ENCODE measurements at regions not wholly inside any gene's neighbourhood (a gene's known extent, or its start where the extent isn't known, plus 50 kb on each side); places are given as distances from the start of the nearest gene placed in this dataset.

DNA sequence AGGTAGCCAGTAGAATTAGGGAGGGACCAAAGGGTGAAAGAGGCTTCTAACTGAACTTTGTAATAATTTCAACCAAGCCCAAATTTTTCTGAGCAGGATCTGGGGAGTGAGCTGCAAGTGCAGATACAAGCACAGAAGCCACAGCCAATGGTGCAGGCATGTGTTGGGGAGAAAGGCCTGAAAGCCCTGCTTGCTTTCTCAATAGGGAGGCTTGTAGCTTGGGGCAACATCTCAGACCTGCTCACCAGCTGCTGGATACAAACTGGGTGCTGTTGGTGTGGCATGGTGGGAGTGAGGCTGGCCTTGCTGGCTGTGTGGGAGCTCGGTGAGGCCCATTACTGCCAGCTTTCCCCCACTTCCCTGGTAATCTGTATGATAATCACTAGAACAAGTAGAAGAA, 688.5 kb upstream of the SEMA3D start:
- intact Hi-C loops (cut with micrococcal nuclease) = no loop called here
- Histone ChIP-seq H3K9me2 (ENCODE audit: insufficient read depth) (no peaks in the 10 kb centered on the region), H3K27me3 (ENCODE audit: insufficient read depth, low read length) (no peaks in the 10 kb centered on the region), H2AFZ (ENCODE audit: low read depth, low read length, poor library complexity, severe bottlenecking) (no peak overlapping the region), H3K4me2 (ENCODE audit: low read length) (no peak overlapping the region), H3K79me2 (ENCODE audit: insufficient read depth, low read length) (no peaks in the 10 kb centered on the region), H3K9ac (ENCODE audit: low read length) (no peak overlapping the region), H3K4me1 (ENCODE audit: control insufficient read depth in 1 of 2, insufficient read depth in 2 of 2, low read length in 2 of 2) (no peaks in the 10 kb centered on the region), H3K36me3 (ENCODE audit: control insufficient read depth in 1 of 2, insufficient read depth in 2 of 2, low read length in 2 of 2) (no peaks in the 10 kb centered on the region), H3K4me3 (replicated peaks in 1 of 2; ENCODE audit: low read depth in 1 of 2, low read length in 2 of 2) (no peak overlapping the region), H3K27ac (ENCODE audit: low read depth, low read length) (no peak overlapping the region), H4K20me1 (ENCODE audit: insufficient read depth) (no peaks in the 10 kb centered on the region), H3K9me3 (ENCODE audit: control insufficient read depth in 1 of 2, insufficient read depth in 1 of 2, low read depth in 1 of 2, low read length in 2 of 2) (no peaks in the 10 kb centered on the region)
- no TSS peak for BruUV-seq (replicated peaks)
- ChIA-PET POLR2A (no interaction called here), RAD21 (ENCODE audit: low non-redundant PET in 1 of 2, low total read pairs in 2 of 2, uncharacterized antibody in 2 of 2, unreplicated experiment in 2 of 2) (no interaction called here), CTCF (interaction anchor here (1.2 kb wide), 1 partner anchor 940 kb away, joined by 3 read pairs; no protein-coding TSS in a partner anchor)
- DNase-seq (ENCODE audit: low read depth, low spot score) = no peak
- ATAC-seq = no peak
- TF ChIP-seq YY1 (IDR thresholded peaks at IDR 0.05; ENCODE audit: extremely low read depth, insufficient replicate concordance, low read depth, low read length) (no peak), ZBTB33 (IDR thresholded peaks at IDR 0.05; ENCODE audit: extremely low read depth, insufficient replicate concordance, low read length) (no peak), POLR2A (IDR thresholded peaks at IDR 0.05; ENCODE audit: borderline replicate concordance, extremely low read depth, insufficient read depth, insufficient read length) (no peak)
- TF ChIP-seq, protein P1, sequence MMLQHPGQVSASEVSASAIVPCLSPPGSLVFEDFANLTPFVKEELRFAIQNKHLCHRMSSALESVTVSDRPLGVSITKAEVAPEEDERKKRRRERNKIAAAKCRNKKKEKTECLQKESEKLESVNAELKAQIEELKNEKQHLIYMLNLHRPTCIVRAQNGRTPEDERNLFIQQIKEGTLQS (IDR thresholded peaks at IDR 0.05) = no peak

DNA sequence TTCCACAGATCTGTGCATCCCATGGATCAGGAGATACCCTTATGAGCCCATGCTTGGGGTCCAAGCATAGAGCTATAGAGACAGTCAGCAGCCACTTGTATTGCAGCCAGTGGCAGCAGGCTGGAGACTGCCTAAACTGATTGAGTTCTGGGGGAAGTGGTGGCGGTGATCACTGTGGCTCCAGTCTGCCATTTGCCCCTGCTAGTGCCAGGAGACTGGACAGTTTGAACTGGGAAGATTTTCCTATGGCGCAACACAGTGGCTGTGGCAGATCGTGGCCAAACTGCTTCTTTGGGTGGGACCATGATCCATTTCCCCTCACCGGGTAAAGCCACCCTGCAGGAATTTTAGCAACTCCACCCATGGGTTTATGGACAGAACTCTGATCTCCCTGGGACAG, 679.7 kb upstream of the SEMA3D start:
- ATAC-seq (no peak), DNase-seq (ENCODE audit: low read depth, low spot score) (no peak)
- intact Hi-C loops (cut with micrococcal nuclease) = no loop called here
- no TSS peak for BruUV-seq (replicated peaks)
- Histone ChIP-seq H3K9me2 (ENCODE audit: insufficient read depth) (no peaks in the 10 kb centered on the region), H2AFZ (ENCODE audit: low read depth, low read length, poor library complexity, severe bottlenecking) (no peak overlapping the region), H3K4me1 (ENCODE audit: control insufficient read depth in 1 of 2, insufficient read depth in 2 of 2, low read length in 2 of 2) (no peaks in the 10 kb centered on the region), H3K79me2 (ENCODE audit: insufficient read depth, low read length) (no peaks in the 10 kb centered on the region), H3K9me3 (ENCODE audit: control insufficient read depth in 1 of 2, insufficient read depth in 1 of 2, low read depth in 1 of 2, low read length in 2 of 2) (no peaks in the 10 kb centered on the region), H3K4me3 (replicated peaks in 1 of 2; ENCODE audit: low read depth in 1 of 2, low read length in 2 of 2) (no peak overlapping the region), H3K9ac (ENCODE audit: low read length) (no peak overlapping the region), H4K20me1 (ENCODE audit: insufficient read depth) (no peaks in the 10 kb centered on the region), H3K27ac (ENCODE audit: low read depth, low read length) (no peak overlapping the region), H3K36me3 (ENCODE audit: control insufficient read depth in 1 of 2, insufficient read depth in 2 of 2, low read length in 2 of 2) (no peaks in the 10 kb centered on the region), H3K27me3 (ENCODE audit: insufficient read depth, low read length) (no peaks in the 10 kb centered on the region), H3K4me2 (ENCODE audit: low read length) (no peak overlapping the region)
- POLR2A ChIA-PET = no interaction called here
- CTCF ChIA-PET = no interaction called here
- RAD21 ChIA-PET (ENCODE audit: low non-redundant PET in 1 of 2, low total read pairs in 2 of 2, uncharacterized antibody in 2 of 2, unreplicated experiment in 2 of 2) = no interaction called here
- TF ChIP-seq ZNF274 (IDR thresholded peaks at IDR 0.05; ENCODE audit: low read depth, low read length) = no peak
- TF ChIP-seq, protein P2, sequence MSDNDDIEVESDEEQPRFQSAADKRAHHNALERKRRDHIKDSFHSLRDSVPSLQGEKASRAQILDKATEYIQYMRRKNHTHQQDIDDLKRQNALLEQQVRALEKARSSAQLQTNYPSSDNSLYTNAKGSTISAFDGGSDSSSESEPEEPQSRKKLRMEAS (IDR thresholded peaks at IDR 0.05) = no peak
- TF ChIP-seq EZH2phosphoT487 (IDR thresholded peaks at IDR 0.05; ENCODE audit: borderline replicate concordance) = no peak
- TF ChIP-seq, protein P1 (IDR thresholded peaks at IDR 0.05) = no peak
- TF ChIP-seq, protein P3, sequence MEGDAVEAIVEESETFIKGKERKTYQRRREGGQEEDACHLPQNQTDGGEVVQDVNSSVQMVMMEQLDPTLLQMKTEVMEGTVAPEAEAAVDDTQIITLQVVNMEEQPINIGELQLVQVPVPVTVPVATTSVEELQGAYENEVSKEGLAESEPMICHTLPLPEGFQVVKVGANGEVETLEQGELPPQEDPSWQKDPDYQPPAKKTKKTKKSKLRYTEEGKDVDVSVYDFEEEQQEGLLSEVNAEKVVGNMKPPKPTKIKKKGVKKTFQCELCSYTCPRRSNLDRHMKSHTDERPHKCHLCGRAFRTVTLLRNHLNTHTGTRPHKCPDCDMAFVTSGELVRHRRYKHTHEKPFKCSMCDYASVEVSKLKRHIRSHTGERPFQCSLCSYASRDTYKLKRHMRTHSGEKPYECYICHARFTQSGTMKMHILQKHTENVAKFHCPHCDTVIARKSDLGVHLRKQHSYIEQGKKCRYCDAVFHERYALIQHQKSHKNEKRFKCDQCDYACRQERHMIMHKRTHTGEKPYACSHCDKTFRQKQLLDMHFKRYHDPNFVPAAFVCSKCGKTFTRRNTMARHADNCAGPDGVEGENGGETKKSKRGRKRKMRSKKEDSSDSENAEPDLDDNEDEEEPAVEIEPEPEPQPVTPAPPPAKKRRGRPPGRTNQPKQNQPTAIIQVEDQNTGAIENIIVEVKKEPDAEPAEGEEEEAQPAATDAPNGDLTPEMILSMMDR (IDR thresholded peaks at IDR 0.05 in 2 of 3, conservative IDR thresholded peaks at IDR 0.05 in 1 of 3; ENCODE audit: borderline replicate concordance in 1 of 3, insufficient read depth in 1 of 3, low read depth in 2 of 3, low read length in 2 of 3) = no peak
- TF ChIP-seq CBX3 (IDR thresholded peaks at IDR 0.05; ENCODE audit: low read depth) = no peak
- no peak for TF ChIP-seq EZH2 (IDR thresholded peaks at IDR 0.05)
- TF ChIP-seq, protein P4, sequence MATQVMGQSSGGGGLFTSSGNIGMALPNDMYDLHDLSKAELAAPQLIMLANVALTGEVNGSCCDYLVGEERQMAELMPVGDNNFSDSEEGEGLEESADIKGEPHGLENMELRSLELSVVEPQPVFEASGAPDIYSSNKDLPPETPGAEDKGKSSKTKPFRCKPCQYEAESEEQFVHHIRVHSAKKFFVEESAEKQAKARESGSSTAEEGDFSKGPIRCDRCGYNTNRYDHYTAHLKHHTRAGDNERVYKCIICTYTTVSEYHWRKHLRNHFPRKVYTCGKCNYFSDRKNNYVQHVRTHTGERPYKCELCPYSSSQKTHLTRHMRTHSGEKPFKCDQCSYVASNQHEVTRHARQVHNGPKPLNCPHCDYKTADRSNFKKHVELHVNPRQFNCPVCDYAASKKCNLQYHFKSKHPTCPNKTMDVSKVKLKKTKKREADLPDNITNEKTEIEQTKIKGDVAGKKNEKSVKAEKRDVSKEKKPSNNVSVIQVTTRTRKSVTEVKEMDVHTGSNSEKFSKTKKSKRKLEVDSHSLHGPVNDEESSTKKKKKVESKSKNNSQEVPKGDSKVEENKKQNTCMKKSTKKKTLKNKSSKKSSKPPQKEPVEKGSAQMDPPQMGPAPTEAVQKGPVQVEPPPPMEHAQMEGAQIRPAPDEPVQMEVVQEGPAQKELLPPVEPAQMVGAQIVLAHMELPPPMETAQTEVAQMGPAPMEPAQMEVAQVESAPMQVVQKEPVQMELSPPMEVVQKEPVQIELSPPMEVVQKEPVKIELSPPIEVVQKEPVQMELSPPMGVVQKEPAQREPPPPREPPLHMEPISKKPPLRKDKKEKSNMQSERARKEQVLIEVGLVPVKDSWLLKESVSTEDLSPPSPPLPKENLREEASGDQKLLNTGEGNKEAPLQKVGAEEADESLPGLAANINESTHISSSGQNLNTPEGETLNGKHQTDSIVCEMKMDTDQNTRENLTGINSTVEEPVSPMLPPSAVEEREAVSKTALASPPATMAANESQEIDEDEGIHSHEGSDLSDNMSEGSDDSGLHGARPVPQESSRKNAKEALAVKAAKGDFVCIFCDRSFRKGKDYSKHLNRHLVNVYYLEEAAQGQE (IDR thresholded peaks at IDR 0.05; ENCODE audit: low read depth) = no peak
